ENCODE measurements at regions not wholly inside any gene's neighbourhood (a gene's known extent, or its start where the extent isn't known, plus 50 kb on each side); places are given as distances from the start of the nearest gene placed in this dataset.

DNA sequence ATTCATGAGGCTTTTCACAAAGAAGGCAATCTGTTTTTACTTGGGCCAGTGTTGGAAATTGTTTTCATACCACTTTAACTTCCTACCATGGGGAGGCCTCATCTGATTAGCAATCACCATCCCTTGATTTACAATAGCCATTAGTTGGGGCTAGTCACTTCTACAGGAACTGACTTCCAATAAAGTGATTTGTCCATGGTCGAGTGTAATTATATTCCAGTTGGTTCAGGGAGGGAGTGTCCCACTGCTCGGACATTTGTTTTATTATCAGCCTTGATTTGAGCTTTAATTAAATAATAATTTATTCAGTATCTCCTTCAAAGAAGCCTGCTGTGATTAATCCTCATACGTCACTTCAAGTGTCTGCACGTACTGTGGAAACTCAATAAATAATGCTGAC is 233.9 kb upstream of the CNTNAP5 start (continued):
- TF ChIP-seq FOXM1 (IDR thresholded peaks at IDR 0.05; ENCODE audit: low read depth, low read length) (no peak), CREB1 (IDR thresholded peaks at IDR 0.05; ENCODE audit: low read depth) (no peak), NFYA (IDR thresholded peaks at IDR 0.05; ENCODE audit: borderline replicate concordance, low read depth, low read length) (no peak)

- in situ Hi-C loops (cut with MboI), result no loop called here
- H2AFZ ChIP-seq (ENCODE audit: control insufficient read depth, low read depth, low read length), result no peak overlapping the region
- ChIA-PET SMC1A (ENCODE audit: uncharacterized antibody, unreplicated experiment) (no interaction called here), RAD21 (ENCODE audit: unreplicated experiment) (no interaction called here), POLR2A (no interaction called here), CTCF (no interaction called here)
- H3K9ac ChIP-seq (ENCODE audit: control insufficient read depth, insufficient read depth, low read length), result no peak overlapping the region
- no peaks in the 10 kb centered on the region for H3K79me2 ChIP-seq (ENCODE audit: control insufficient read depth, insufficient read depth, low read length)
- H3K27me3 ChIP-seq (replicated peaks in 1 of 2; ENCODE audit: control insufficient read depth in 2 of 2, insufficient read depth in 2 of 2, low read length in 1 of 2), result no peaks in the 10 kb centered on the region
- BruUV-seq (replicated peaks), result no TSS peak
- intact Hi-C loops (cut with micrococcal nuclease; ENCODE audit: unreplicated experiment), result no loop called here
- no peak for FAIRE-seq
- H3K4me1 ChIP-seq (ENCODE audit: control insufficient read depth, insufficient read depth, low read length), result no peaks in the 10 kb centered on the region
- no peak overlapping the region for H3K27ac ChIP-seq (ENCODE audit: control insufficient read depth, insufficient read depth)
- DNase-seq (ENCODE audit: low read depth, low spot score), result no peak
- no peaks in the 10 kb centered on the region for H3K9me3 ChIP-seq (replicated peaks; ENCODE audit: control insufficient read depth, insufficient read depth, low read length)
- TF ChIP-seq NKRF (conservative IDR thresholded peaks at IDR 0.05) (no peak), RFX5 (IDR thresholded peaks at IDR 0.05; ENCODE audit: low read depth, low read length) (no peak), GATAD2B (conservative IDR thresholded peaks at IDR 0.05; ENCODE audit: low read depth) (no peak), ZNF207 (IDR thresholded peaks at IDR 0.05; ENCODE audit: borderline replicate concordance) (no peak), IKZF1 (conservative IDR thresholded peaks at IDR 0.05) (no peak), MLLT1 (IDR thresholded peaks at IDR 0.05) (no peak), RELA (IDR thresholded peaks at IDR 0.05; ENCODE audit: borderline replicate concordance, partially characterized antibody) (no peak), CHD1 (IDR thresholded peaks at IDR 0.05; ENCODE audit: low read depth, low read length) (no peak), IKZF2 (IDR thresholded peaks at IDR 0.05) (no peak), ZNF592 (IDR thresholded peaks at IDR 0.05) (no peak), TAF1 (IDR thresholded peaks at IDR 0.05; ENCODE audit: borderline replicate concordance, low read depth, low read length) (no peak), GABPA (IDR thresholded peaks at IDR 0.05; ENCODE audit: low read depth) (no peak), SIX5 (IDR thresholded peaks at IDR 0.05; ENCODE audit: low read depth, low read length, severe bottlenecking) (no peak), HDGF (IDR thresholded peaks at IDR 0.05) (no peak), ZSCAN29 (IDR thresholded peaks at IDR 0.05) (no peak), ZNF274 (IDR thresholded peaks at IDR 0.05; ENCODE audit: insufficient read depth, insufficient read length) (no peak), POLR2AphosphoS2 (IDR thresholded peaks at IDR 0.05; ENCODE audit: low read depth, low read length) (no peak)
- no peaks in the 10 kb centered on the region for H3K36me3 ChIP-seq (ENCODE audit: control insufficient read depth in 2 of 2, insufficient read depth in 2 of 2, low read length in 1 of 2)
- ATAC-seq, result no peak
- no peak overlapping the region for H3K4me3 ChIP-seq
- H4K20me1 ChIP-seq (ENCODE audit: control insufficient read depth, insufficient read depth), result no peaks in the 10 kb centered on the region
- H3K4me2 ChIP-seq (ENCODE audit: control insufficient read depth, insufficient read depth), result no peak overlapping the region
Measured at GRCh38 chr2:123791684-123792083, 233.4 kb upstream of the CNTNAP5 start.
